ENCODE measurements at regions not wholly inside any gene's neighbourhood (a gene's known extent, or its start where the extent isn't known, plus 50 kb on each side); places are given as distances from the start of the nearest gene placed in this dataset.

- no peaks in the 10 kb centered on the region for H3K79me2 ChIP-seq
- H3K4me3 ChIP-seq (ENCODE audit: low read depth, low read length) = no peak overlapping the region
- H3K9me3 ChIP-seq (ENCODE audit: control insufficient read depth, low read length) = no peaks in the 10 kb centered on the region
- H3K36me3 ChIP-seq (ENCODE audit: control insufficient read depth, insufficient read depth, low read length) = no peaks in the 10 kb centered on the region
- H3K4me1 ChIP-seq = no peaks in the 10 kb centered on the region
- H3K27ac ChIP-seq = no peak overlapping the region
- TF ChIP-seq, protein P1, sequence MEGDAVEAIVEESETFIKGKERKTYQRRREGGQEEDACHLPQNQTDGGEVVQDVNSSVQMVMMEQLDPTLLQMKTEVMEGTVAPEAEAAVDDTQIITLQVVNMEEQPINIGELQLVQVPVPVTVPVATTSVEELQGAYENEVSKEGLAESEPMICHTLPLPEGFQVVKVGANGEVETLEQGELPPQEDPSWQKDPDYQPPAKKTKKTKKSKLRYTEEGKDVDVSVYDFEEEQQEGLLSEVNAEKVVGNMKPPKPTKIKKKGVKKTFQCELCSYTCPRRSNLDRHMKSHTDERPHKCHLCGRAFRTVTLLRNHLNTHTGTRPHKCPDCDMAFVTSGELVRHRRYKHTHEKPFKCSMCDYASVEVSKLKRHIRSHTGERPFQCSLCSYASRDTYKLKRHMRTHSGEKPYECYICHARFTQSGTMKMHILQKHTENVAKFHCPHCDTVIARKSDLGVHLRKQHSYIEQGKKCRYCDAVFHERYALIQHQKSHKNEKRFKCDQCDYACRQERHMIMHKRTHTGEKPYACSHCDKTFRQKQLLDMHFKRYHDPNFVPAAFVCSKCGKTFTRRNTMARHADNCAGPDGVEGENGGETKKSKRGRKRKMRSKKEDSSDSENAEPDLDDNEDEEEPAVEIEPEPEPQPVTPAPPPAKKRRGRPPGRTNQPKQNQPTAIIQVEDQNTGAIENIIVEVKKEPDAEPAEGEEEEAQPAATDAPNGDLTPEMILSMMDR (IDR thresholded peaks at IDR 0.05) = no peak
- no peak overlapping the region for H2AFZ ChIP-seq
- H3K9ac ChIP-seq = no peak overlapping the region
- H3K4me2 ChIP-seq (ENCODE audit: low read length) = no peak overlapping the region
- no peaks in the 10 kb centered on the region for H3K27me3 ChIP-seq (ENCODE audit: control insufficient read depth, insufficient read depth, low read length)
Observed at GRCh38 chr10:46220187-46220586, 66.6 kb upstream of the ANTXRL start.

GRCh38 chr10:46220872-46221538 is 65.8 kb upstream of the ANTXRL start:
- Histone ChIP-seq H3K79me2 (no peaks in the 10 kb centered on the region), H3K27ac (no peak overlapping the region), H3K4me1 (no peaks in the 10 kb centered on the region), H3K9ac (no peak overlapping the region), H3K4me3 (ENCODE audit: low read depth, low read length) (no peak overlapping the region), H3K4me2 (ENCODE audit: low read length) (no peak overlapping the region), H3K36me3 (ENCODE audit: control insufficient read depth, insufficient read depth, low read length) (no peaks in the 10 kb centered on the region), H3K9me3 (ENCODE audit: control insufficient read depth, low read length) (no peaks in the 10 kb centered on the region), H2AFZ (no peak overlapping the region), H3K27me3 (ENCODE audit: control insufficient read depth, insufficient read depth, low read length) (no peaks in the 10 kb centered on the region)
- TF ChIP-seq, protein P1 (IDR thresholded peaks at IDR 0.05) = no peak

- Histone ChIP-seq H3K4me1 (no peaks in the 10 kb centered on the region), H3K27me3 (ENCODE audit: control insufficient read depth, insufficient read depth, low read length) (no peaks in the 10 kb centered on the region), H3K4me2 (ENCODE audit: low read length) (no peak overlapping the region), H3K4me3 (ENCODE audit: low read depth, low read length) (no peak overlapping the region), H3K9me3 (ENCODE audit: control insufficient read depth, low read length) (no peaks in the 10 kb centered on the region), H3K36me3 (ENCODE audit: control insufficient read depth, insufficient read depth, low read length) (no peaks in the 10 kb centered on the region), H3K27ac (no peak overlapping the region), H2AFZ (no peak overlapping the region), H3K9ac (no peak overlapping the region), H3K79me2 (no peaks in the 10 kb centered on the region)
- TF ChIP-seq, protein P1 (IDR thresholded peaks at IDR 0.05) = no peak
Observed at GRCh38 chr10:46222364-46222935, 64.3 kb upstream of the ANTXRL start.

DNA sequence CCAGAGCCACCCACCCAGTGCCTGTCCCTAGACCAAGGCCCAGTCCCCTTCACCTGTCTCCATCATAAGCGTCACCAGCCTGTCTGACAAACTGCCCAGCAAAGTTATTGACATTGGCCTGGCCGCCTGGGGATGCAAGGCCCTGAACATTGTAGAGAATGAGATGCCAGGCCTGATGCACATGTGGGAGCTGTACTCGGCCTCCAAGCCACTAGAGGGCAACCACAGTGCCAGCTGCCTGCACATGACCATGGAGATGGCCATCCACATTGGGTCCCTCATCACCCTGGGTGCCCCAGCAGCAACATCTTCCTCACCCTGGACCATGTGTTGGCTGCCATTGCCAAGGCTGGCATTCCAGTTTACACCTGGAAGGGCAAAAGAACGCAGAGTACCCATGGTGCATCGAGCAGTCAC is 63.7 kb upstream of the ANTXRL start:
- Histone ChIP-seq H3K9ac (no peak overlapping the region), H2AFZ (no peak overlapping the region), H3K4me2 (ENCODE audit: low read length) (no peak overlapping the region), H3K79me2 (no peaks in the 10 kb centered on the region), H3K4me1 (no peaks in the 10 kb centered on the region), H3K27ac (no peak overlapping the region), H3K36me3 (ENCODE audit: control insufficient read depth, insufficient read depth, low read length) (no peaks in the 10 kb centered on the region), H3K9me3 (ENCODE audit: control insufficient read depth, low read length) (no peaks in the 10 kb centered on the region), H3K27me3 (ENCODE audit: control insufficient read depth, insufficient read depth, low read length) (no peaks in the 10 kb centered on the region), H3K4me3 (ENCODE audit: low read depth, low read length) (no peak overlapping the region)
- TF ChIP-seq, protein P1 (IDR thresholded peaks at IDR 0.05) = no peak

Data from parathyroid adenoma (tissue), 2 donors.